ENCODE measurements at regions not wholly inside any gene's neighbourhood (a gene's known extent, or its start where the extent isn't known, plus 50 kb on each side); places are given as distances from the start of the nearest gene placed in this dataset.

DNA sequence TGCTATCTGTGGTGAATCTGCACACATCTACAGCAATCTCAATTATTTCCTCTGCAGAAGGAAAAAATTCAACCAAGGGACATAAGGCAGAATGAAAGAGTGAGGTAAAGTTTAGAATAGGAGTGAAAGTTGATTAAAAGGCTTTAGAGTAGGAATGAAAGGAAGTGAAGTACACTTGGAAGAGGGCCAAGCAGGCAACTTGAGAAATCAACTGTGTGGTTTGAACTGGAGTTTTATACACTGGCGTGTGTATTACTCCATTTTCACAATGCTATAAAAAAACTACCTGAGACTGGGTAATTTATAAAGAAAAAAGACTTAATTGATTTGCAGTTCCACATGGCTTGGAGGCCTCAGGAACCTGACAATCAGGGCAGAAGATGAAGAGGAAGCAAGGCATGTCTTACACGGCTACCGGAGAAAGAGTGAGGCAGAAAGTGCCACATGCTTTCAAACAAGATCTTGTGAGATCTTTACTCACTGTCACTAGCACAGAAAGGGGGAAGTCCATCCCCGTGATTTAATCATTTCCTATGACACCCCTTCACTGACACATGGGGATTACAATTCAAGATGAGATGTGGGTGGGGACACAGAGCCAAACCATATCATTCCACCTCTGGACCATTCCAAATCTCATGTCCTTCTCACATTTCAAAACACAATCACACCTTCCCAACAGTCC, 234.8 kb downstream of the IL15 start:
- POLR2A ChIA-PET, result no interaction called here
- no TSS peak for BruUV-seq (replicated peaks)
- FAIRE-seq, result no peak

More for the DNA sequence above, 234.8 kb downstream of the IL15 start:
- no peak overlapping the region for H3K4me3 ChIP-seq (replicated peaks in 1 of 3; ENCODE audit: insufficient read depth in 1 of 3, low read depth in 2 of 3, low read length in 3 of 3)
- H3K36me3 ChIP-seq (replicated peaks in 1 of 2; ENCODE audit: control insufficient read depth in 1 of 2, insufficient read depth in 2 of 2, low read length in 2 of 2), result no peaks in the 10 kb centered on the region
- H2AFZ ChIP-seq (ENCODE audit: low read length), result no peak overlapping the region
- no peak overlapping the region for H3K9ac ChIP-seq (ENCODE audit: insufficient read depth, low read depth, low read length)
- H3K4me2 ChIP-seq (ENCODE audit: low read depth, low read length), result no peak overlapping the region
- intact Hi-C loops (cut with micrococcal nuclease; ENCODE audit: unreplicated experiment), result no loop called here
- TF ChIP-seq FOXK2 (IDR thresholded peaks at IDR 0.05) (no peak), HDAC1 (CRISPR knock-in tag; IDR thresholded peaks at IDR 0.05) (no peak), ZNF713 (CRISPR knock-in tag; IDR thresholded peaks at IDR 0.05) (no peak), DNMT1 (CRISPR knock-in tag; IDR thresholded peaks at IDR 0.05) (no peak), ATRX (CRISPR knock-in tag; IDR thresholded peaks at IDR 0.05; ENCODE audit: borderline replicate concordance) (no peak), ZFP36L2 (CRISPR knock-in tag; IDR thresholded peaks at IDR 0.05) (no peak), MED8 (CRISPR knock-in tag; IDR thresholded peaks at IDR 0.05; ENCODE audit: insufficient replicate concordance) (no peak), PHF20 (CRISPR knock-in tag; IDR thresholded peaks at IDR 0.05) (no peak), ZNF607 (CRISPR knock-in tag; IDR thresholded peaks at IDR 0.05; ENCODE audit: borderline replicate concordance) (no peak), HMGA1 (CRISPR knock-in tag; conservative IDR thresholded peaks at IDR 0.05) (no peak), ZNF709 (CRISPR knock-in tag; IDR thresholded peaks at IDR 0.05) (no peak), ZNF432 (CRISPR knock-in tag; IDR thresholded peaks at IDR 0.05; ENCODE audit: borderline replicate concordance) (no peak), SYNCRIP (IDR thresholded peaks at IDR 0.05; ENCODE audit: insufficient read depth, low read depth, low read length) (no peak), ARNT2 (CRISPR knock-in tag; IDR thresholded peaks at IDR 0.05; ENCODE audit: low read depth) (no peak)
- TF ChIP-seq, protein P1, sequence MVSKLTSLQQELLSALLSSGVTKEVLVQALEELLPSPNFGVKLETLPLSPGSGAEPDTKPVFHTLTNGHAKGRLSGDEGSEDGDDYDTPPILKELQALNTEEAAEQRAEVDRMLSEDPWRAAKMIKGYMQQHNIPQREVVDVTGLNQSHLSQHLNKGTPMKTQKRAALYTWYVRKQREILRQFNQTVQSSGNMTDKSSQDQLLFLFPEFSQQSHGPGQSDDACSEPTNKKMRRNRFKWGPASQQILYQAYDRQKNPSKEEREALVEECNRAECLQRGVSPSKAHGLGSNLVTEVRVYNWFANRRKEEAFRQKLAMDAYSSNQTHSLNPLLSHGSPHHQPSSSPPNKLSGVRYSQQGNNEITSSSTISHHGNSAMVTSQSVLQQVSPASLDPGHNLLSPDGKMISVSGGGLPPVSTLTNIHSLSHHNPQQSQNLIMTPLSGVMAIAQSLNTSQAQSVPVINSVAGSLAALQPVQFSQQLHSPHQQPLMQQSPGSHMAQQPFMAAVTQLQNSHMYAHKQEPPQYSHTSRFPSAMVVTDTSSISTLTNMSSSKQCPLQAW (CRISPR knock-in tag; IDR thresholded peaks at IDR 0.05), result no peak
- TF ChIP-seq, protein P2, sequence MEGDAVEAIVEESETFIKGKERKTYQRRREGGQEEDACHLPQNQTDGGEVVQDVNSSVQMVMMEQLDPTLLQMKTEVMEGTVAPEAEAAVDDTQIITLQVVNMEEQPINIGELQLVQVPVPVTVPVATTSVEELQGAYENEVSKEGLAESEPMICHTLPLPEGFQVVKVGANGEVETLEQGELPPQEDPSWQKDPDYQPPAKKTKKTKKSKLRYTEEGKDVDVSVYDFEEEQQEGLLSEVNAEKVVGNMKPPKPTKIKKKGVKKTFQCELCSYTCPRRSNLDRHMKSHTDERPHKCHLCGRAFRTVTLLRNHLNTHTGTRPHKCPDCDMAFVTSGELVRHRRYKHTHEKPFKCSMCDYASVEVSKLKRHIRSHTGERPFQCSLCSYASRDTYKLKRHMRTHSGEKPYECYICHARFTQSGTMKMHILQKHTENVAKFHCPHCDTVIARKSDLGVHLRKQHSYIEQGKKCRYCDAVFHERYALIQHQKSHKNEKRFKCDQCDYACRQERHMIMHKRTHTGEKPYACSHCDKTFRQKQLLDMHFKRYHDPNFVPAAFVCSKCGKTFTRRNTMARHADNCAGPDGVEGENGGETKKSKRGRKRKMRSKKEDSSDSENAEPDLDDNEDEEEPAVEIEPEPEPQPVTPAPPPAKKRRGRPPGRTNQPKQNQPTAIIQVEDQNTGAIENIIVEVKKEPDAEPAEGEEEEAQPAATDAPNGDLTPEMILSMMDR (CRISPR knock-in tag; IDR thresholded peaks at IDR 0.05), result no peak
- no peaks in the 10 kb centered on the region for H3K79me2 ChIP-seq (ENCODE audit: insufficient read depth, low read length)
- WGBS (ENCODE audit: low lambda C conversion rate), result 42% methylated on average over 4 of the region's 4 CpGs
- H3K9me3 ChIP-seq (ENCODE audit: low read length), result peaks cover 22% of the 10 kb centered on the region; the same call in 1 of the 2 replicates
- H3K27ac ChIP-seq (ENCODE audit: extremely low read length, insufficient read depth, low read length), result no peak overlapping the region
- H3K27me3 ChIP-seq (ENCODE audit: control insufficient read depth in 1 of 2, insufficient read depth in 2 of 2, low read length in 2 of 2), result no peaks in the 10 kb centered on the region
- H4K20me1 ChIP-seq (ENCODE audit: insufficient read depth, low read length), result no peaks in the 10 kb centered on the region
- H3K4me1 ChIP-seq (ENCODE audit: insufficient read depth, low read length), result no peaks in the 10 kb centered on the region
- in situ Hi-C loops (cut with HindIII; ENCODE audit: extremely low pct_ligation_motif_present, low pct_unique_long_range_greater_than_20kb), result no loop called here
- CTCF ChIA-PET (ENCODE audit: low intra/inter-chr PET ratio, low total read pairs), result no interaction called here
- DNase-seq (ENCODE audit: low spot score), result no peak
- no peak for ATAC-seq
